MG63 (cell line): ENCODE measurements at regions not wholly inside any gene's neighbourhood (a gene's known extent, or its start where the extent isn't known, plus 50 kb on each side); places are given as distances from the start of the nearest gene placed in this dataset.
"Not testable (repeated sequence)": the region's sequence is repeated elsewhere in the genome, so short reads cannot be mapped to it uniquely, and the experiment has no call there.

Experiments
- DNase-seq: peaks from one replicate; pipeline ENCODE4 v3.0.0-alpha.2; 2020
- H3K27me3 ChIP-seq: fragments of 250-450 bp; sonication (Bioruptor Pico); 2 replicates; pipeline ENCODE4 v1.5.1; 2020; ENCODE audit warnings: mild to moderate bottlenecking, moderate library complexity
- H3K36me3 ChIP-seq: fragments of 250-450 bp; sonication (Bioruptor Pico); 2 replicates; pipeline ENCODE4 v1.5.1; 2020; ENCODE audit warnings: mild to moderate bottlenecking, moderate library complexity
- H3K4me3 ChIP-seq: fragments of 250-450 bp; sonication (Bioruptor Pico); 2 replicates; pipeline ENCODE4 v1.5.1; 2020; ENCODE audit warnings: mild to moderate bottlenecking, moderate library complexity
- H3K9me3 ChIP-seq: fragments of 250-450 bp; sonication (Bioruptor Pico); 2 replicates; pipeline ENCODE4 v1.5.1; 2020; ENCODE audit warnings: mild to moderate bottlenecking, moderate library complexity

GRCh38 chr16:8155275-8155674 is 435.0 kb downstream of the TMEM114 start:
- Histone ChIP-seq H3K4me3 (no peak overlapping the region), H3K36me3 (no peaks in the 10 kb centered on the region), H3K27me3 (no peaks in the 10 kb centered on the region), H3K9me3 (no peaks in the 10 kb centered on the region)
- no peak for DNase-seq

GRCh38 chr16:8146256-8147012 is 443.9 kb downstream of the TMEM114 start:
- no peak for DNase-seq
- no peaks in the 10 kb centered on the region for H3K27me3 ChIP-seq
- H3K36me3 ChIP-seq, result no peaks in the 10 kb centered on the region
- H3K4me3 ChIP-seq, result no peak overlapping the region
- H3K9me3 ChIP-seq, result no peaks in the 10 kb centered on the region

GRCh38 chr16:8138666-8139065 is 451.6 kb downstream of the TMEM114 start:
- Histone ChIP-seq H3K4me3 (no peak overlapping the region), H3K27me3 (no peaks in the 10 kb centered on the region), H3K36me3 (no peaks in the 10 kb centered on the region), H3K9me3 (no peaks in the 10 kb centered on the region)
- no peak for DNase-seq

GRCh38 chr16:8137606-8138005 is 452.7 kb downstream of the TMEM114 start:
- H3K27me3 ChIP-seq, result no peaks in the 10 kb centered on the region
- DNase-seq, result no peak
- H3K9me3 ChIP-seq, result no peaks in the 10 kb centered on the region
- H3K36me3 ChIP-seq, result no peaks in the 10 kb centered on the region
- H3K4me3 ChIP-seq, result no peak overlapping the region

GRCh38 chr16:8130197-8130596 is 460.1 kb downstream of the TMEM114 start:
- Histone ChIP-seq H3K27me3 (no peaks in the 10 kb centered on the region), H3K4me3 (no peak overlapping the region), H3K9me3 (no peaks in the 10 kb centered on the region), H3K36me3 (no peaks in the 10 kb centered on the region)
- DNase-seq, result no peak

GRCh38 chr16:8127070-8127469 is 463.2 kb downstream of the TMEM114 start:
- Histone ChIP-seq H3K4me3 (no peak overlapping the region), H3K9me3 (no peaks in the 10 kb centered on the region), H3K36me3 (no peaks in the 10 kb centered on the region), H3K27me3 (no peaks in the 10 kb centered on the region)
- no peak for DNase-seq

- no peaks in the 10 kb centered on the region for H3K36me3 ChIP-seq
- no peaks in the 10 kb centered on the region for H3K27me3 ChIP-seq
- H3K4me3 ChIP-seq, result no peak overlapping the region
- no peak for DNase-seq
- no peaks in the 10 kb centered on the region for H3K9me3 ChIP-seq
These were observed 464.0 kb downstream of the TMEM114 start for GRCh38 chr16:8126313-8126712.

GRCh38 chr16:8120001-8120400 is 470.3 kb downstream of the TMEM114 start:
- H3K36me3 ChIP-seq, result no peaks in the 10 kb centered on the region
- no peaks in the 10 kb centered on the region for H3K9me3 ChIP-seq
- no peak for DNase-seq
- H3K4me3 ChIP-seq, result no peak overlapping the region
- H3K27me3 ChIP-seq, result no peaks in the 10 kb centered on the region

GRCh38 chr16:8115814-8116213 is 474.5 kb downstream of the TMEM114 start:
- no peak for DNase-seq
- Histone ChIP-seq H3K4me3 (no peak overlapping the region), H3K27me3 (no peaks in the 10 kb centered on the region), H3K9me3 (no peaks in the 10 kb centered on the region), H3K36me3 (no peaks in the 10 kb centered on the region)

GRCh38 chr16:8114941-8115340 is 475.4 kb downstream of the TMEM114 start:
- H3K36me3 ChIP-seq, H3K27me3 ChIP-seq, H3K4me3 ChIP-seq, DNase-seq, H3K9me3 ChIP-seq: not testable (repeated sequence)

GRCh38 chr16:8113843-8114242 is 476.5 kb downstream of the TMEM114 start:
- Histone ChIP-seq H3K27me3 (no peaks in the 10 kb centered on the region), H3K9me3 (no peaks in the 10 kb centered on the region)
- no peak for DNase-seq

GRCh38 chr16:8110572-8111514 is 479.5 kb downstream of the TMEM114 start:
- Histone ChIP-seq H3K4me3 (no peak overlapping the region), H3K27me3 (no peaks in the 10 kb centered on the region), H3K9me3 (no peaks in the 10 kb centered on the region), H3K36me3 (no peaks in the 10 kb centered on the region)
- no peak for DNase-seq

More at GRCh38 chr16:8113843-8114242, 476.5 kb downstream of the TMEM114 start:
- Histone ChIP-seq H3K4me3 (no peak overlapping the region), H3K36me3 (no peaks in the 10 kb centered on the region)

GRCh38 chr16:8109510-8110369 is 480.6 kb downstream of the TMEM114 start:
- no peak overlapping the region for H3K4me3 ChIP-seq
- H3K9me3 ChIP-seq, result no peaks in the 10 kb centered on the region
- no peaks in the 10 kb centered on the region for H3K27me3 ChIP-seq
- no peaks in the 10 kb centered on the region for H3K36me3 ChIP-seq
- no peak for DNase-seq

GRCh38 chr16:8108991-8109509 is 481.3 kb downstream of the TMEM114 start:
- Histone ChIP-seq H3K9me3 (no peaks in the 10 kb centered on the region), H3K4me3 (0 out of 2 replicates have a peak overlapping the region, but pooled peaks have one; percentile 5), H3K27me3 (no peaks in the 10 kb centered on the region), H3K36me3 (no peaks in the 10 kb centered on the region)
- DNase-seq, result peak; percentile 15

- H3K36me3 ChIP-seq, result no peaks in the 10 kb centered on the region
- no peak overlapping the region for H3K4me3 ChIP-seq
- no peaks in the 10 kb centered on the region for H3K27me3 ChIP-seq
- DNase-seq, result no peak
- no peaks in the 10 kb centered on the region for H3K9me3 ChIP-seq
These were observed 483.0 kb downstream of the TMEM114 start for GRCh38 chr16:8107296-8107695.

- Histone ChIP-seq H3K4me3 (no peak overlapping the region), H3K36me3 (no peaks in the 10 kb centered on the region), H3K27me3 (no peaks in the 10 kb centered on the region), H3K9me3 (no peaks in the 10 kb centered on the region)
- no peak for DNase-seq
These were observed 486.5 kb downstream of the TMEM114 start for GRCh38 chr16:8103649-8104289.
